ENCODE measurements at regions not wholly inside any gene's neighbourhood (a gene's known extent, or its start where the extent isn't known, plus 50 kb on each side); places are given as distances from the start of the nearest gene placed in this dataset.

GRCh38 chr11:110894224-110894623 is 182.0 kb upstream of the ARHGAP20 start:
- DNase-seq (ENCODE audit: extremely low read depth in 1 of 2, low read depth in 1 of 2) = no peak

GRCh38 chr11:110892741-110893285 is 180.6 kb upstream of the ARHGAP20 start:
- DNase-seq (ENCODE audit: extremely low read depth in 1 of 2, low read depth in 1 of 2) = no peak

- no peak for DNase-seq (ENCODE audit: extremely low read depth in 1 of 2, low read depth in 1 of 2)
Measured at GRCh38 chr11:110891411-110891810, 179.2 kb upstream of the ARHGAP20 start.

GRCh38 chr11:110890995-110891394 is 178.8 kb upstream of the ARHGAP20 start:
- no peak for DNase-seq (ENCODE audit: extremely low read depth in 1 of 2, low read depth in 1 of 2)

GRCh38 chr11:110886288-110886970 is 174.2 kb upstream of the ARHGAP20 start:
- DNase-seq (ENCODE audit: extremely low read depth in 1 of 2, low read depth in 1 of 2) = no peak

- DNase-seq (ENCODE audit: extremely low read depth in 1 of 2, low read depth in 1 of 2) = no peak
Measured at GRCh38 chr11:110883256-110883655, 171.0 kb upstream of the ARHGAP20 start.

GRCh38 chr11:110878513-110878912 is 166.3 kb upstream of the ARHGAP20 start:
- DNase-seq (ENCODE audit: extremely low read depth in 1 of 2, low read depth in 1 of 2) = no peak

- DNase-seq (ENCODE audit: extremely low read depth in 1 of 2, low read depth in 1 of 2) = no peak
Measured at GRCh38 chr11:110874437-110875030, 162.3 kb upstream of the ARHGAP20 start.

GRCh38 chr11:110873975-110874374 is 161.7 kb upstream of the ARHGAP20 start:
- no peak for DNase-seq (ENCODE audit: extremely low read depth in 1 of 2, low read depth in 1 of 2)

GRCh38 chr11:110870816-110871522 is 158.7 kb upstream of the ARHGAP20 start:
- DNase-seq (ENCODE audit: extremely low read depth in 1 of 2, low read depth in 1 of 2) = no peak

- DNase-seq (ENCODE audit: extremely low read depth in 1 of 2, low read depth in 1 of 2) = no peak
Measured at GRCh38 chr11:110867951-110868350, 155.7 kb upstream of the ARHGAP20 start.

GRCh38 chr11:110866081-110866480 is 153.8 kb upstream of the ARHGAP20 start:
- DNase-seq (ENCODE audit: extremely low read depth in 1 of 2, low read depth in 1 of 2) = no peak

GRCh38 chr11:110862407-110862806 is 150.2 kb upstream of the ARHGAP20 start:
- DNase-seq (ENCODE audit: extremely low read depth in 1 of 2, low read depth in 1 of 2) = no peak

GRCh38 chr11:110860461-110860860 is 148.2 kb upstream of the ARHGAP20 start:
- DNase-seq (ENCODE audit: extremely low read depth in 1 of 2, low read depth in 1 of 2) = no peak

GRCh38 chr11:110859998-110860397 is 147.8 kb upstream of the ARHGAP20 start:
- DNase-seq (ENCODE audit: extremely low read depth in 1 of 2, low read depth in 1 of 2) = no peak

- no peak for DNase-seq (ENCODE audit: extremely low read depth in 1 of 2, low read depth in 1 of 2)
Measured at GRCh38 chr11:110859240-110859840, 147.1 kb upstream of the ARHGAP20 start.

GRCh38 chr11:110858547-110858921 is 146.3 kb upstream of the ARHGAP20 start:
- no peak for DNase-seq (ENCODE audit: extremely low read depth in 1 of 2, low read depth in 1 of 2)

GRCh38 chr11:110857892-110858546 is 145.8 kb upstream of the ARHGAP20 start:
- DNase-seq (ENCODE audit: extremely low read depth in 1 of 2, low read depth in 1 of 2) = no peak

GRCh38 chr11:110856996-110857812 is 145.0 kb upstream of the ARHGAP20 start:
- no peak for DNase-seq (ENCODE audit: extremely low read depth in 1 of 2, low read depth in 1 of 2)

- DNase-seq (ENCODE audit: extremely low read depth in 1 of 2, low read depth in 1 of 2) = no peak
Measured at GRCh38 chr11:110856340-110856739, 144.1 kb upstream of the ARHGAP20 start.
